Activated effector memory CD4-positive, alpha-beta T cell treated with Interleukin-2 at 50 U/mL for 16 hours (primary cell): ENCODE measurements at regions not wholly inside any gene's neighbourhood (a gene's known extent, or its start where the extent isn't known, plus 50 kb on each side); places are given as distances from the start of the nearest gene placed in this dataset.
"Not testable (repeated sequence)": the region's sequence is repeated elsewhere in the genome, so short reads cannot be mapped to it uniquely, and the experiment has no call there.

ENCODE experiments used
- DNase-seq: peaks from one replicate; pipeline ENCODE4 v3.0.0-alpha.2; 2020

DNA sequence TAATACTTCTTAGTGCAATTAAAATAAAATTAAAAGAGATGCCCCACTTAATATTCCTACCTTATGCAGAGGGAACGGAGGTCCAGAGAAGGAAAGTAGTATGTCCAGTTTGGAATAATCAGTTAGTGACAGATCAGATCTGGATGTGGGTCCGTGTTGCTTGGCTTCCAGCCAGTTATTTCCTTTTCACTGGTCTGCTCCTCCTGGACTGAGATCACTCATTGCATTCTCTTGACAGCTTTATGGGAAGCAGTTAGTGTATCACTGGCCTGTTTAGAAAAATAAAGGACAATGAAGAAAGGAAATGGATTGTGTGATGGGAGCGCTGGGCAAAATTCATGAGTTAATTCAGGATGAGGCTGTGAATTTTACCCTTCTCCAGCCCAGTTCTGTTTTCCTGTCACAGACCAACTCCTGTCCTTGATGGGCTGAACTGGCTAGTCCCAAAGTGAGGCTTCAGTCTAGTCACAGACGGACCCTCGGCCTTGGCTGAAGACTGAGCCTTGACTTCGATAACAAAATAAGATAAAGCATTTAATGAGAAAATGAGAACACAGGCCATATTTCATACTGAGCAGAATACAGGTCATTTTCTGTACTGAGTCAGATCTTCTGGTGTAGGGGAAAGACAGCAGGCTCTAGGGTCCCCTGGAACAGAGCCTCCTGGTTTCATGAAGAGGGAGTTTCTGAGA lies 85.2 kb upstream of the TRABD2B start:
- no peak for DNase-seq

DNA sequence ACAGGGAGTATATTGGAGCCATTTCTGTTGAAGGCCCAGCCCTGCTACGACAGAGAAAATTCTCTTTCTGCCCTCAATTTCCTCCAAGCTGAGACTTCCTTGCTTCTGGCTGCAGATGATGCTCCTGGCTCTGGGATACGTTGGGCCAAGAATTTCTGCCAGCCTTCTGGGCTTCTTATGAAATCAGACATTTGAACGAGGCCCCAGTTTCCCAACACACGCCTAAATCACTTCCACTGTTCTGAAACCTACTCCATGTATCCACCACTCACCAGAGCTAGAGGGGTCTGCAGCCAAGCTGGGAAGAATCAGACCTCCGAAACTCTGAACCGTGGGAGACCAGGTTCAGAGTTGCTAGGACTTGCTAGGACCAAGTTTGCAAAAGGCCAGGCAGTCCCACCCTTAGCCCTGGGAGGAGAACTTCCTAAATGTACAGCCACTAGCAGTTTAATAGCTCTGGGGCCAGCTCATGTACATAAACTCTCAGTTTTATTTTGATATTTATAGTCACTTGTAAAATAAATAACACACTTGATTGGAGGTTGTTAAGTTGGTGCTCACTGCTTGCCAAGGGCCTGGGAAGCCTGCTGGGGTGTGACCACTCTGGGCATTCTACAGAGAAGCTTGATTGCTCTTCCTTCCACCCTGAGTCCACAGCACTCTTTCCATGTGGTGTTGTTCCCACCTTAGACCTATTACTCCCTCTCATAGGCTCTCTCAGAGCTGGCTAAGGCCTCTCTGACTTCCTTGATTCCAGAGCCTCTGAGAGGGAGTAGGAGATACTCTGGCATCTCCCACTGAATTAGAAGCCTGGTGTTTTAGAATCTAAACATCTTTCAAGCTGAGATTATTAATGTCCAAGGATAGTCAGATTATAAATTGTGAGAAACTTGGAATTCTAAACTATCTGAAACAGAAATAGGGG lies 83.4 kb upstream of the TRABD2B start:
- DNase-seq = no peak

DNA sequence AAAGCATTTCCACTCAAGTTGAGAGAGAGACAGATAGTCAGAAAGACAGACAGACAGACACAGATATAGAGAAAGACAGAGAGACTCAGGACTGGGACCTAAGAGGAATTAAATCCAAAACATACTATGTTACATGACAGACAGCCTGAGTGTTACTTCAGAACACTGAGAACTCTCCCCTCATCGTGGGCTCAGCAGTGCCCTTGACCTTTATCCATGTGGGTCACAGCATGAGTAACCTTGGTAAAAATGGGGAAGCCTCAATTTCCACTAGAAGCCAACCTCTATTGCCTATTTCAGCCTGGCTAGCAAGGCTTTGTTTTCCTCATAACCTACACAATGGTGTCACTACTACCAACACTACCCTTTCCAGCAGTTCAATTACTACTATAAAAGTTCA lies 81.9 kb upstream of the TRABD2B start:
- DNase-seq = no peak

DNA sequence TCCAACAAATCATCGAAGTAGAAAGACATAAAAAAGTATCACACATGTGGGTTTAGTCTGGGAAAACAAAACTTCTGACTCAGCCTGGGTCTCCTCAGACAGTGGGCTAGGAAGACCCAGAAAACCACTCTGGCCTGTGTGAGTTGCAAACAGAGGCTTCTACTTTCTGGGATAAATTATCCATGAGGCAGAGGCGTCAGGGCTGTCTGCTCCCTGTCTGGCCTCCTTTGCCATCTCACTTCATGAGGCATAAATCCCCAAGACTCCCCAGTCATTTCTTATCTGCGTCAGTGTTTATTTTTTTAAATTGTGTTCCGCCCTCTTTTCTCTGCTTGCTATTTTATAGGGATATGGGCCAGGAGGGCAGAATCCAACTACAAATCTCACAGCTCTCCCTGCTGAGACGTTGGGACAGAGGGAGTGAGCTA lies 80.6 kb upstream of the TRABD2B start:
- DNase-seq = no peak

GRCh38 chr1:48076017-48076416 lies 78.8 kb upstream of the TRABD2B start:
- DNase-seq = no peak

GRCh38 chr1:48073798-48074530 lies 76.8 kb upstream of the TRABD2B start:
- no peak for DNase-seq

GRCh38 chr1:48071513-48071912 lies 74.3 kb upstream of the TRABD2B start:
- no peak for DNase-seq

GRCh38 chr1:48070396-48070750 lies 73.2 kb upstream of the TRABD2B start:
- no peak for DNase-seq

- DNase-seq = no peak
These were observed 72.6 kb upstream of the TRABD2B start for GRCh38 chr1:48069662-48070395.

- DNase-seq = no peak
These were observed 71.0 kb upstream of the TRABD2B start for GRCh38 chr1:48068206-48068605.

GRCh38 chr1:48066936-48067335 lies 69.8 kb upstream of the TRABD2B start:
- DNase-seq = no peak

GRCh38 chr1:48064693-48065092 lies 67.5 kb upstream of the TRABD2B start:
- DNase-seq = not testable (repeated sequence)

GRCh38 chr1:48062353-48062752 lies 65.2 kb upstream of the TRABD2B start:
- no peak for DNase-seq

DNA sequence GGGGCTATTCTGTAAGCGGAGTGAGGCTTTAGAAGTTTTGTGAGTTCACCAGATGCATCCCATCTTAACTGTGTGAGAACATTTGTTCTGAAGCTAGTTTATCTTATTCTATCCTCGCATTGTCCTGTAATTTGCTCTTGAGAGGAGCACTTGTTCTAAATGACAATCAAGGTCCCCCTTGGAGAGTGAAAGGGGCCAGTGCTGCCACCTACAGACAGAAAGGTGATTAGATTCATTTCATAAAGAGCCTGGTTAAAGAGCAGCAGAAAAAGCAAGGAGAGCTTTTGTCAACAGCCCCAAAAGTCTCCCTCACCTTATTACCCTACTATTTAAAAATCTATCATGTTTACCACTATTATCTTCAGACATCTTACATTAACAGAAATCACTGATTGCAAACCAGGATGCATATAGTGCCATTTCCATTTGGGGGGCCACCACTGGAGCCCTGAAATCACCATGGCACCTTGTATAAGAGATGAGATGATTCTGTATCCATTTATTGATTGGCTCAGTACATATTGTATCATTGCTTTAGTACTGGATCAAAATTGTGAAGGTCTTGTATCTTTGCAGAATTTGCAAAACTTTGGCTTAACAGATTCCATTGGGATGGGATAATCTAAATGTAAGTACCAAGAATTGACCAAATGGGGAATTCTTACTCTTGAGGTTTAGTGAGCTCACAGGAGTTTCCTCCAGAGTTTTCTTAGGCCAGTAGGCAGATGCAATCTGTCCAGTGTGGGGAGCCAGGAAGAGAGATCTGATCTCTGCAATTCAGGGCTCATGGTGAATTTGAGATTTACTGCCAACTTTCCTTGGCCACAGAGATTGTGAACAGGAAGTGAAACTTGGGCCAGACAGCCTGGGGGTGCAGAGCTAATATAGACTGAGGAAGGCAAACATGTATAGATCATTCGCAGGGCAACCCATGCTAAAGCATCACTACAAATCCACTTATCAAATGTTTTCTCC lies 64.3 kb upstream of the TRABD2B start:
- no peak for DNase-seq

GRCh38 chr1:48059289-48059688 lies 62.1 kb upstream of the TRABD2B start:
- no peak for DNase-seq

DNA sequence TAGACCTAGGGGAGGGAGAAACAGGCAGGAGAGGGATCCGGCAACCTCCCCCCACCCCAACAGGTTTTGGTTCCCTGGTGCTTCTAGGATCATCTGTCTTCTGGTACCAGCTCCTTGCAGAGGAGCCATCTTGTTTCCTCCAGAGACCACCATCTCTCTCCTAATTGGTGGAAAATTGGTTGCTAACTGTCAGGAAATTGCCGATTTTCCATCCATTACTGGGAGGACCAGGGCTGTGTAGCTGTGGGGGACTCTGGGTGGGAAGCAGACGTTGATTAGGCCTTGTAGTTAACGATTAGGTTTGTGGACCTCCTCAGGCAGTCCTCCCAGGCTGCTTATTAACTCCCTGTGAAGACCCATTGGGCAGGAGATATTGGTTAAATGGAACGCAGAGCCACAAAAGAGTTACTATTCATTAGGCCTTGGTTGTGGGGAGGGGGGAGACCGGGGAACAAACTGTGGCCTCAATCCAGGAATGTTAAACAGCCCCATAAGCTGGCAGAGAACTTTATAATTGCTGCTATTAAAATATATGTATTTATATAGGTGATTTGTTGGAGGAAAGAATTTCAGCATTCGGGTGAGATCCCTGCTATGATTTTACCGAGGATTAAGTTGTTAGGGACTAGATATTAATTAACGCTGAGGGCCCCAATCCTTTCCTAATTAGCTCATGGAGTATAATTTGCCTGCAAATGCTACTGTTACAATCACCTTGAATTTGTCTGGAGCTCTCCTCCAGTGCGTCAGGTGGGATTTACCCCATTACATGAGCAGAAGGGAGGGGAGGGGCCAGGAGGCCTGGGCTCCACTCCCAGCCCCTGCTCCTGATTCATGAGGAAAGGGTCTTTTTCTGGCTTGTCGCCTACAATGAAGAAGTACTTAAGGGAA lies 61.2 kb upstream of the TRABD2B start:
- DNase-seq = no peak

DNA sequence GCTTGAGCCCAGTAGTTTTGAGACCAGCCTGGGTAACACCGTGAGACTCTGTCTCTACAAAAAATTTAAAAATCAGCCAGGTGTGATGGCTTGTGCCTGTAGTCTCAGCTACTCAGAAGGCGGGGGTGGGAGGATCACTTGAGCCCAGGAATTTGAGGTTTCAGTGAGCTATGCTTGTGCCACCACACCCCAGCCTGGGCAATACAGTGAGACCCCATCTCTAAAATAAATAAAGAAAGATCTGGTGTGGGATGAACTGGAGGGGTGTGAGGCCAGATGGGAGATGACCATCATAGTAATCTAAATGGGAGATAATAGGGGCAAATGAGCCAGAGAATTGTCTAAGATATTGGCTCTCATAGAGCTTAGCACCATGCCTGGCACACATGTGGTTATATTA lies 60.1 kb upstream of the TRABD2B start:
- no peak for DNase-seq

DNA sequence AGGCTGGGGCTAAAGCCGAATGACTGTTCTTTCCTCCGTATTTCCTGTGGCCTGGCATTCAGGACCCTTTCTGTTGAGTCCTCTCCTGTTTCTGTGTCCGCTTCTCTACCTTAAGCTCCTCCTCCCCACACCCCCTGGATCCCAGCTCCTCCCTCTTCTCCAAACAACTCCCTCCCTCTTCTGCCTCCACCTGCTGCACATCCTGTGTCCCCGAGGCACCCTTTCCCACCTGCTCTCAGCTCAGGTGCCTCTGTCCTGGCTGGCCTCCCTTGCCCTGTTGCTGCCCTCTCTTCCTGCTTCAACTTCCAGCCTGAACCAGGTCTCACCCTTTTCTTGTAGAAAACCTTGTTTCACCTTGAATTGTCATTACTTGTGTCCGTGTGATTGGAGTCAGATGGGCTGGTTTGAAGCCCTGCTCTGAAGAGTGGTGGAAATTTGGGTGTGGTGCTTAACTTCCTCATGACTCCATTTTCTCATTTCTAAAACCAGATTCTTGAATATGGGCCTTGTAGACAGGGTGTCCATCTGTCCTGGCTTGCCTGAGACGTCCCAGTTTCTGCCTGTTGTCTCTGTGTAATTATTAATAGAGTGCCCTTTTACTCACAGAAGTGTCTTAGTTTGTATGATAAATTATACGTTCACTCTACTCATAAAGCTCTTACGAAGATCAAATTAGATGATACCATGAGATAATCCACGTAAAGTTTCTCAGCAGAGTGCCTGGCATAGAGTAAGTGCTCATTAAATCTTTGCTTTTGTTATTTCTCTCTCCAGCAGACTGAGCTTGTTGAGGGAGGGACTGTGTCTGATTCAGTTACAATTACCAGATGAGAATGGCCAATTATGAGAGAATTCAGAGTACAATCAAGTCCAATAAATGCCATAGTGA lies 58.9 kb upstream of the TRABD2B start:
- DNase-seq = no peak

DNA sequence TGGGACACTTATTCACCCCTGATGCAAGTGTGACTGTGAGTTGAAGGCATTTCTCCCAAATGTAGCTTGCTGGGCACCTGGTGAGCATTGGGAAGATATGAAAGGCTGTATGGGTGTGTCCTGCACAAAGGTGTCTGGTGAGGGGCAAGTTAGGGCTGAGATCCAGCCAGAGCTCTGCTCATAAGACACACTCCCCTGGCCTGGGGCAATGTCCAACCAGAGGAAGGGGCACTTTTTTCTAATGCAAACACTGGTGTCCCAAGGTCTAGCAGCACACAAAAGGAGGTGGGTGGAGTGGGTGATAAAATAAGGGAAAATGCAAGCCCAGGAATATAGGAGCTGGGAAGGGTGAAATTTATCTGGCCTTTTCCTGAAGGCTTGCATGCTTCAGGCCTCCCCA lies 57.0 kb upstream of the TRABD2B start:
- no peak for DNase-seq

- no peak for DNase-seq
These were observed 55.7 kb upstream of the TRABD2B start for GRCh38 chr1:48052923-48053291.
